ENCODE measurements at regions not wholly inside any gene's neighbourhood (a gene's known extent, or its start where the extent isn't known, plus 50 kb on each side); places are given as distances from the start of the nearest gene placed in this dataset.

- H3K4me3 ChIP-seq, result no peak overlapping the region
- DNase-seq (ENCODE audit: low spot score in 2 of 2), result no peak
Measured at GRCh38 chr6:8192597-8192996, 90.2 kb upstream of the EEF1E1 start.

GRCh38 chr6:8192067-8192466 lies 89.7 kb upstream of the EEF1E1 start:
- H3K4me1 ChIP-seq, result no peaks in the 10 kb centered on the region
- no peaks in the 10 kb centered on the region for H3K9me3 ChIP-seq
- H3K27me3 ChIP-seq, result peaks cover 8% of the 10 kb centered on the region
- no peak overlapping the region for H3K27ac ChIP-seq
- DNase-seq (ENCODE audit: low spot score in 2 of 2), result no peak
- no peak overlapping the region for H3K4me3 ChIP-seq
- 67% methylated on average over 5 of the region's 5 CpGs for WGBS
- H3K36me3 ChIP-seq, result no peaks in the 10 kb centered on the region
- TF ChIP-seq POLR2AphosphoS5 (IDR thresholded peaks at IDR 0.05) (no peak), EP300 (IDR thresholded peaks at IDR 0.05) (no peak), CTCF (IDR thresholded peaks at IDR 0.05) (no peak), POLR2A (IDR thresholded peaks at IDR 0.05) (no peak)

More at GRCh38 chr6:8192597-8192996, 90.2 kb upstream of the EEF1E1 start:
- H3K36me3 ChIP-seq, result no peaks in the 10 kb centered on the region
- H3K27me3 ChIP-seq, result peaks cover 6% of the 10 kb centered on the region
- no peak for TF ChIP-seq EP300 (IDR thresholded peaks at IDR 0.05)
- TF ChIP-seq POLR2A (IDR thresholded peaks at IDR 0.05), result no peak
- no peak for TF ChIP-seq CTCF (IDR thresholded peaks at IDR 0.05)
- no peak for TF ChIP-seq POLR2AphosphoS5 (IDR thresholded peaks at IDR 0.05)
- H3K9me3 ChIP-seq, result no peaks in the 10 kb centered on the region
- no peaks in the 10 kb centered on the region for H3K4me1 ChIP-seq
- no peak overlapping the region for H3K27ac ChIP-seq

GRCh38 chr6:8191629-8192028 lies 89.3 kb upstream of the EEF1E1 start:
- DNase-seq (ENCODE audit: low spot score in 2 of 2), result no peak
- Histone ChIP-seq H3K4me3 (no peak overlapping the region), H3K4me1 (no peaks in the 10 kb centered on the region), H3K9me3 (no peaks in the 10 kb centered on the region), H3K36me3 (no peaks in the 10 kb centered on the region), H3K27me3 (peaks cover 10% of the 10 kb centered on the region), H3K27ac (no peak overlapping the region)
- no peak for TF ChIP-seq POLR2A (IDR thresholded peaks at IDR 0.05)
- no peak for TF ChIP-seq POLR2AphosphoS5 (IDR thresholded peaks at IDR 0.05)
- no peak for TF ChIP-seq EP300 (IDR thresholded peaks at IDR 0.05)
- no peak for TF ChIP-seq CTCF (IDR thresholded peaks at IDR 0.05)
- WGBS, result 59% methylated on average over 7 of the region's 7 CpGs

- no peaks in the 10 kb centered on the region for H3K36me3 ChIP-seq
- TF ChIP-seq CTCF (IDR thresholded peaks at IDR 0.05), result no peak
- TF ChIP-seq EP300 (IDR thresholded peaks at IDR 0.05), result no peak
- no peak for TF ChIP-seq POLR2AphosphoS5 (IDR thresholded peaks at IDR 0.05)
- no peak for TF ChIP-seq POLR2A (IDR thresholded peaks at IDR 0.05)
- 86% methylated on average over 2 of the region's 2 CpGs for WGBS
Measured at GRCh38 chr6:8187209-8187608, 84.9 kb upstream of the EEF1E1 start.

GRCh38 chr6:8182902-8183665 lies 80.7 kb upstream of the EEF1E1 start:
- no peaks in the 10 kb centered on the region for H3K4me1 ChIP-seq

More at GRCh38 chr6:8187209-8187608, 84.9 kb upstream of the EEF1E1 start:
- H3K4me3 ChIP-seq, result no peak overlapping the region
- no peaks in the 10 kb centered on the region for H3K4me1 ChIP-seq
- no peak overlapping the region for H3K27ac ChIP-seq
- peaks cover 10% of the 10 kb centered on the region for H3K27me3 ChIP-seq
- no peaks in the 10 kb centered on the region for H3K9me3 ChIP-seq
- DNase-seq (ENCODE audit: low spot score in 2 of 2), result no peak

More at GRCh38 chr6:8182902-8183665, 80.7 kb upstream of the EEF1E1 start:
- TF ChIP-seq EP300 (IDR thresholded peaks at IDR 0.05), result no peak
- TF ChIP-seq POLR2AphosphoS5 (IDR thresholded peaks at IDR 0.05), result no peak
- no peak for TF ChIP-seq POLR2A (IDR thresholded peaks at IDR 0.05)
- TF ChIP-seq CTCF (IDR thresholded peaks at IDR 0.05), result no peak
- WGBS, result 36% methylated on average over 9 of the region's 9 CpGs
- Histone ChIP-seq H3K36me3 (no peaks in the 10 kb centered on the region), H3K4me3 (no peak overlapping the region), H3K27me3 (peaks cover 14% of the 10 kb centered on the region), H3K27ac (no peak overlapping the region), H3K9me3 (no peaks in the 10 kb centered on the region)
- no peak for DNase-seq (ENCODE audit: low spot score in 2 of 2)
